Thoracic aorta (tissue), 2 donors: ENCODE measurements at regions not wholly inside any gene's neighbourhood (a gene's known extent, or its start where the extent isn't known, plus 50 kb on each side); places are given as distances from the start of the nearest gene placed in this dataset.

Experiments used
- ATAC-seq: fragments of 150-250 bp; one replicate; pipeline ENCODE4 v1.8.0; 2017; ENCODE audit warnings: low read depth; ENCODE audit not compliant: insufficient number of reproducible peaks, low FRiP score
- DNase-seq: peaks from one replicate; pipeline ENCODE4 v3.0.0-alpha.2; 2020; ENCODE audit warnings: low spot score
- H3K27ac ChIP-seq, 2 donors: fragments of 200-600 bp; sonication (generic); 1 replicate in 1 of 2; 2 replicates in 1 of 2; pipeline ENCODE4 v1.5.1; 2016; ENCODE audit warnings: mild to moderate bottlenecking in 2 of 2, moderate library complexity in 2 of 2
- H3K27me3 ChIP-seq: fragments of 200-600 bp; sonication (generic); replicated peaks from 2 replicates; pipeline ENCODE4 v1.6.0; 2016; ENCODE audit warnings: mild to moderate bottlenecking; ENCODE audit not compliant: insufficient read depth
- H3K36me3 ChIP-seq: fragments of 200-600 bp; sonication (generic); one replicate; pipeline ENCODE4 v1.5.1; 2016
- H3K4me1 ChIP-seq, 2 donors: fragments of 200-600 bp; sonication (generic); 1 replicate in 1 of 2; 2 replicates in 1 of 2; pipeline versions ENCODE4 v1.5.1 to v1.6.0; 2016; ENCODE audit warnings: low read depth in 2 of 2, mild to moderate bottlenecking in 1 of 2; ENCODE audit not compliant: control insufficient read depth in 1 of 2
- H3K4me3 ChIP-seq: fragments of 200-600 bp; sonication (generic); 2 replicates; pipeline ENCODE4 v1.5.1; 2016; ENCODE audit warnings: mild to moderate bottlenecking
- H3K9me3 ChIP-seq: fragments of 200-600 bp; sonication (generic); 2 replicates; pipeline ENCODE4 v1.5.1; 2016
- CTCF ChIP-seq: fragments of 200-600 bp; sonication (generic); IDR thresholded peaks from one replicate; pipeline ENCODE4 v1.5.1; 2019; ENCODE audit warnings: antibody characterized with exemption

DNA sequence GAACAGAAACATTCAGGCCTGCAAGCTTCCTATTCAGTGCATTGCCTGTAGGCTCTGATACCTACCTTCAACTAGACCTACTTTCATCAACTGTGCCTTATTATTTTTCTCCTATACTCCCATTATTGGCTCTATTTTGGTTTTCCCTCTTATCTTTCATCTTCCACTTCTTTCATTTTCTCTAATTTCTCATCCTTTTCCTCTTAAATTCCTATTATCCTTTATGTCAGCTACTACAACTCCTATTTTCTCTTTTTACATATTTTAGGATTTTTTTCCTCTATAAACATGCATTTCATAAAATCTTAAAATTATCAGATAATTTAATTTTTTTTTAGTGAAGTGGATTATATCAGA lies 61.6 kb upstream of the PRDM8 start:
- Histone ChIP-seq H3K36me3 (no peaks in the 10 kb centered on the region), H3K4me1 (no peaks in the 10 kb centered on the region), H3K27me3 (no peaks in the 10 kb centered on the region), H3K4me3 (no peak overlapping the region), H3K9me3 (no peaks in the 10 kb centered on the region), H3K27ac (no peak overlapping the region)
- DNase-seq (no peak), ATAC-seq (no peak)
- no peak for TF ChIP-seq CTCF

- Histone ChIP-seq H3K4me3 (no peak overlapping the region), H3K4me1 (no peaks in the 10 kb centered on the region), H3K36me3 (no peaks in the 10 kb centered on the region), H3K27ac (no peak overlapping the region), H3K27me3 (no peaks in the 10 kb centered on the region), H3K9me3 (no peaks in the 10 kb centered on the region)
- DNase-seq: no peak
- TF ChIP-seq CTCF: no peak
- ATAC-seq: no peak
Observed at GRCh38 chr4:80134936-80135701, 62.1 kb upstream of the ANTXR2 start.

DNA sequence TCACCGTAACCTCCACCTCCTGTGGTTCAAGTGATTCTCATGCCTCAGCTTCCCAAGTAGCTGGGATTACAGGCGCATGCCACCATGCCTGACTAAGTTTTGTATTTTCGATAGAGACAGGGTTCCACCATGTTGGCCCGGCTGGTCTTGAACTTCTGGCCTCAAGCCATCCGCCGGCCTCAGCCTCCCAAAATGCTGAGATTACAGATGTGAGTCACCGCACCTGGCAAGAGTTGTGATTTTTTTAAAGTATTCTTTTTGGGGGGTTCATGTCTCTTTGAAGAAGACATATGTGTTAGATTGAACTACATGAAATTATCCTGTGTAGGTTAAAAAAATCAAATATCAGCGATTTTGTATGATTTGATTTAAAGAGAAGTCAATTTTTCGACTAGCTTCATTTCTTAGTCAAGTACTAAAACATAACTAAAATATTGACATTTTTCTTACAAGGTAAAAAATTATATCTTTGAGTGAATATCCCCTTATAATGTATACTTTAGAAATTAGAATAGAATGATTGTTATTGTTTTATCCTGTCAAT lies 60.3 kb upstream of the ANTXR2 start:
- Histone ChIP-seq H3K4me1 (no peaks in the 10 kb centered on the region), H3K36me3 (no peaks in the 10 kb centered on the region), H3K27ac (no peak overlapping the region), H3K27me3 (no peaks in the 10 kb centered on the region), H3K9me3 (no peaks in the 10 kb centered on the region), H3K4me3 (no peak overlapping the region)
- ATAC-seq (no peak), DNase-seq (no peak)
- TF ChIP-seq CTCF: no peak

DNA sequence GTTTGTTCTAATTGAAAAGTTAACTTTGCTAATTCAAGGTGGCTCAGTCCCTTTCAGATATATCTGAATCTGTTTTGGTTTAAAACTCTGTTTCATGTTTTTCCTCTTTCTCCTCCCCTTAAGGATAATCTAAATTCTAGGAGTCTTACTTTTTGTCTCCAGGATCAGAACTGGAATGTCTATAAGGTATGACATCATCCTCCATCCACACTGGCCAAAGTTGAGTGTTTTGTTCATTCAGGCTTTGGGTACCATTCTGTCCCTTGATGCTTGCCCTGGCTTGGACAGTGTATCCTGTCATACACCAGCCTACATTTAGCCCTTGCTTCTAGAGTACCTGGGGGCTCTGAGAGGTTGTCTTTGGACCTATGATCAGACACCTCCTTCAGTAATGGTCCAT lies 56.8 kb upstream of the ANTXR2 start:
- TF ChIP-seq CTCF: no peak
- Histone ChIP-seq H3K4me1 (no peaks in the 10 kb centered on the region), H3K27me3 (no peaks in the 10 kb centered on the region), H3K27ac (no peak overlapping the region), H3K9me3 (no peaks in the 10 kb centered on the region), H3K4me3 (no peak overlapping the region), H3K36me3 (no peaks in the 10 kb centered on the region)
- ATAC-seq (no peak), DNase-seq (no peak)

GRCh38 chr4:80128941-80129340 lies 55.9 kb upstream of the ANTXR2 start:
- DNase-seq (no peak), ATAC-seq (no peak)
- no peaks in the 10 kb centered on the region for H3K27me3 ChIP-seq
- no peak overlapping the region for H3K27ac ChIP-seq
- H3K9me3 ChIP-seq: no peaks in the 10 kb centered on the region
- H3K4me1 ChIP-seq: no peaks in the 10 kb centered on the region
- TF ChIP-seq CTCF: no peak
- H3K36me3 ChIP-seq: no peaks in the 10 kb centered on the region
- no peak overlapping the region for H3K4me3 ChIP-seq
